Neural cell (in vitro differentiated cells): ENCODE measurements at regions not wholly inside any gene's neighbourhood (a gene's known extent, or its start where the extent isn't known, plus 50 kb on each side); places are given as distances from the start of the nearest gene placed in this dataset.

Experiments
- EP300 ChIP-seq: fragments of 450-650 bp; conservative IDR thresholded peaks from 2 replicates; pipeline ENCODE4 v1.6.1; 2014; ENCODE audit warnings: antibody characterized with exemption, mild to moderate bottlenecking, moderate library complexity; ENCODE audit not compliant: poor library complexity, severe bottlenecking
- EZH2 ChIP-seq: fragments of 200-600, 300-800 bp; shearing (Covaris generic), sonication (generic); IDR thresholded peaks from 2 replicates; pipeline ENCODE4 v1.6.1; 2014; ENCODE audit warnings: antibody characterized with exemption, low read length, borderline replicate concordance, mild to moderate bottlenecking; ENCODE audit not compliant: insufficient read depth, poor library complexity, severe bottlenecking
- POLR2AphosphoS5 ChIP-seq: IDR thresholded peaks from 2 replicates; pipeline ENCODE4 v1.6.1; 2012
- RAD21 ChIP-seq: fragments of 450-650 bp; conservative IDR thresholded peaks from 2 replicates; pipeline ENCODE4 v1.6.1; 2014; ENCODE audit warnings: antibody characterized with exemption, mild to moderate bottlenecking, moderate library complexity
- SMC3 ChIP-seq: fragments of 450-650 bp; conservative IDR thresholded peaks from 2 replicates; pipeline ENCODE4 v1.6.1; 2014; ENCODE audit warnings: antibody characterized with exemption, mild to moderate bottlenecking, moderate library complexity; ENCODE audit not compliant: poor library complexity
- TAF1 ChIP-seq: IDR thresholded peaks from 2 replicates; pipeline ENCODE4 v1.6.1; 2012; ENCODE audit warnings: low read depth
- TF ChIP-seq, protein P1 (sequence below): fragments of 450-650 bp; IDR thresholded peaks from 2 replicates; pipeline ENCODE4 v1.5.1; 2014; ENCODE audit warnings: antibody characterized with exemption, mild to moderate bottlenecking, moderate library complexity; ENCODE audit not compliant: poor library complexity, severe bottlenecking

DNA sequence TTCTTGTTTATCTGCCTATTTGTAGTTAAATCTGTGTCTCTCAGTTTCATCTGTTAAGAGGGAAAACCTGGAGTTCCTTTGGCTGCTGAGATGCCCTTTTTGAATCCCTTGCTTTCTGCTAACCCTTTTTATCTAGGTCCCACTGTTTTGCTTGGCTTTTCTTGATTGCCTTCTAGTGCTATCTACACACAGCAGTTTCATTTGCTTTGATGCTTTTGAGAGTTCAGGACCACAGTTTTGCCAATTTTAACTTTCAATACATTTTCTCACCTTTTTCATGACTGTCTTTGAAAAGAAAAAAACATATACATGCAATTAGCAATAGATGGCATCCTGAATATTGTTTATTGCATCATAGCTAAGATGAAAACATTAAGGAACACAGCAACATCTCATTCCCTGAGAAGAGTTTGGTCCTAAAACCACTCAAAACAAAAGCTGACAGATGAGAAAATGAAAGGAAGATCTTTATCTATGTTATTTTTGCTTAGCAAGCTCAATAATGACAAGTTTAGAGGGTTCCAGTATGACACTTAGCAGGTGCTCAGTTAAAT is 241.4 kb upstream of the MEX3C start:
- TF ChIP-seq TAF1 (no peak), SMC3 (no peak), POLR2AphosphoS5 (no peak), EP300 (no peak), EZH2 (no peak), RAD21 (no peak)
- TF ChIP-seq, protein P1, sequence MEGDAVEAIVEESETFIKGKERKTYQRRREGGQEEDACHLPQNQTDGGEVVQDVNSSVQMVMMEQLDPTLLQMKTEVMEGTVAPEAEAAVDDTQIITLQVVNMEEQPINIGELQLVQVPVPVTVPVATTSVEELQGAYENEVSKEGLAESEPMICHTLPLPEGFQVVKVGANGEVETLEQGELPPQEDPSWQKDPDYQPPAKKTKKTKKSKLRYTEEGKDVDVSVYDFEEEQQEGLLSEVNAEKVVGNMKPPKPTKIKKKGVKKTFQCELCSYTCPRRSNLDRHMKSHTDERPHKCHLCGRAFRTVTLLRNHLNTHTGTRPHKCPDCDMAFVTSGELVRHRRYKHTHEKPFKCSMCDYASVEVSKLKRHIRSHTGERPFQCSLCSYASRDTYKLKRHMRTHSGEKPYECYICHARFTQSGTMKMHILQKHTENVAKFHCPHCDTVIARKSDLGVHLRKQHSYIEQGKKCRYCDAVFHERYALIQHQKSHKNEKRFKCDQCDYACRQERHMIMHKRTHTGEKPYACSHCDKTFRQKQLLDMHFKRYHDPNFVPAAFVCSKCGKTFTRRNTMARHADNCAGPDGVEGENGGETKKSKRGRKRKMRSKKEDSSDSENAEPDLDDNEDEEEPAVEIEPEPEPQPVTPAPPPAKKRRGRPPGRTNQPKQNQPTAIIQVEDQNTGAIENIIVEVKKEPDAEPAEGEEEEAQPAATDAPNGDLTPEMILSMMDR: no peak
